WTC11 (cell line): ENCODE measurements at regions not wholly inside any gene's neighbourhood (a gene's known extent, or its start where the extent isn't known, plus 50 kb on each side); places are given as distances from the start of the nearest gene placed in this dataset.

Experiments used
- ATAC-seq: fragments of 200-7000 bp; cut with Tn5 transposase; 2 replicates; pipeline ENCODE4 v1.10.0; 2021; ENCODE audit warnings: mild to moderate bottlenecking, moderate library complexity
- CTCF ChIA-PET: fragments of 300-600 bp; sonication (Branson Sonifier 250); formaldehyde crosslinking; loops from one replicate; lab custom pipeline; 2021; ENCODE audit warnings: antibody characterized with exemption; lab: Charles Lee
- POLR2A ChIA-PET: fragments of 350-600 bp; sonication (Branson Sonifier 250); formaldehyde crosslinking; loops from one replicate; lab custom pipeline; 2021; ENCODE audit warnings: antibody characterized with exemption; lab: Charles Lee
- DNase-seq: peaks from one replicate; pipeline ENCODE4 v3.0.0; 2021; ENCODE audit warnings: low spot score
- H3K27ac Mint-ChIP-seq: 2 replicates; pipeline ENCODE4 v1.8.0; 2021; ENCODE audit warnings: mixed read lengths
- H3K27me3 Mint-ChIP-seq: 2 replicates; pipeline ENCODE4 v1.8.0; 2021; ENCODE audit warnings: low read depth, mild to moderate bottlenecking, moderate library complexity, mixed read lengths
- H3K36me3 Mint-ChIP-seq: 2 replicates; pipeline ENCODE4 v1.8.0; 2021; ENCODE audit warnings: mixed read lengths
- H3K4me1 Mint-ChIP-seq: 2 replicates; pipeline ENCODE4 v1.8.0; 2022; ENCODE audit warnings: mixed read lengths
- H3K4me3 Mint-ChIP-seq: 2 replicates; pipeline ENCODE4 v1.8.0; 2021; ENCODE audit warnings: mild to moderate bottlenecking, moderate library complexity, mixed read lengths
- H3K9me3 Mint-ChIP-seq: 2 replicates; pipeline ENCODE4 v1.8.0; 2021; ENCODE audit warnings: mixed read lengths
- ATF3 ChIP-seq: sonication (generic); formaldehyde crosslinking; conservative IDR thresholded peaks from 2 replicates; pipeline ENCODE4 v1.8.1; 2022; ENCODE audit warnings: mild to moderate bottlenecking, missing genetic modification reagents
- ATF6 ChIP-seq: sonication (generic); formaldehyde crosslinking; IDR thresholded peaks from 2 replicates; pipeline ENCODE4 v1.8.1; 2023; ENCODE audit warnings: mild to moderate bottlenecking, missing genetic modification reagents
- CDX4 ChIP-seq: fragments of 250-450 bp; sonication (Bioruptor Pico); IDR thresholded peaks from 2 replicates; pipeline ENCODE4 v1.9.0; 2021; ENCODE audit warnings: moderate library complexity, mild to moderate bottlenecking, inconsistent platforms, borderline replicate concordance
- ERG ChIP-seq: fragments of 250-450 bp; sonication (Bioruptor Pico); IDR thresholded peaks from 2 replicates; pipeline ENCODE4 v1.8.0; 2021; ENCODE audit warnings: mild to moderate bottlenecking
- ETV6 ChIP-seq: sonication (generic); formaldehyde crosslinking; IDR thresholded peaks from 2 replicates; pipeline ENCODE4 v1.8.1; 2022; ENCODE audit warnings: mild to moderate bottlenecking, missing genetic modification reagents
- MYBL2 ChIP-seq: sonication (generic); formaldehyde crosslinking; IDR thresholded peaks from 2 replicates; pipeline ENCODE4 v1.8.1; 2023; ENCODE audit warnings: mild to moderate bottlenecking, moderate library complexity, missing genetic modification reagents
- TEAD4 ChIP-seq: sonication (generic); formaldehyde crosslinking; IDR thresholded peaks from 2 replicates; pipeline ENCODE4 v1.8.0; 2022; ENCODE audit warnings: mild to moderate bottlenecking, missing genetic modification reagents
- ZNF138 ChIP-seq: sonication (generic); formaldehyde crosslinking; conservative IDR thresholded peaks from 2 replicates; pipeline ENCODE4 v1.8.1; 2022; ENCODE audit warnings: mild to moderate bottlenecking, moderate library complexity, missing genetic modification reagents
- ZNF232 ChIP-seq: sonication (generic); formaldehyde crosslinking; IDR thresholded peaks from 2 replicates; pipeline ENCODE4 v1.8.0; 2022; ENCODE audit warnings: mild to moderate bottlenecking, missing genetic modification reagents
- ZNF317 ChIP-seq: sonication (generic); formaldehyde crosslinking; IDR thresholded peaks from 2 replicates; pipeline ENCODE4 v1.8.1; 2023; ENCODE audit warnings: low read depth, mild to moderate bottlenecking, moderate library complexity, missing genetic modification reagents, borderline replicate concordance
- ZNF423 ChIP-seq: fragments of 250-450 bp; sonication (Bioruptor Pico); IDR thresholded peaks from 2 replicates; pipeline ENCODE4 v2.1.2; 2022; ENCODE audit warnings: mild to moderate bottlenecking, moderate library complexity
- ZNF532 ChIP-seq: fragments of 250-450 bp; sonication (Bioruptor Pico); IDR thresholded peaks from 2 replicates; pipeline ENCODE4 v1.9.0; 2021; ENCODE audit warnings: mild to moderate bottlenecking, borderline replicate concordance
- TF ChIP-seq, protein P1 (sequence below): fragments of 200-600 bp; IDR thresholded peaks from 2 replicates; pipeline ENCODE4 v1.8.0; 2022; ENCODE audit warnings: antibody characterized with exemption
- TF ChIP-seq, protein P2 (sequence below): sonication (generic); formaldehyde crosslinking; IDR thresholded peaks from 2 replicates; pipeline ENCODE4 v1.8.0; 2022; ENCODE audit warnings: mild to moderate bottlenecking, missing genetic modification reagents
- TF ChIP-seq, protein P3 (sequence below): sonication (generic); formaldehyde crosslinking; IDR thresholded peaks from 2 replicates; pipeline ENCODE4 v1.8.0; 2023; ENCODE audit warnings: missing genetic modification reagents, mild to moderate bottlenecking, borderline replicate concordance

GRCh38 chr10:83372646-83373045 lies 766.7 kb upstream of the GHITM start (continued):
- no peak for TF ChIP-seq ZNF532 (CRISPR knock-in tag)
- no peak for TF ChIP-seq ETV6 (CRISPR knock-in tag)
- no peak for TF ChIP-seq MYBL2 (CRISPR knock-in tag)
- no peak for TF ChIP-seq ZNF138 (CRISPR knock-in tag)

GRCh38 chr10:83373671-83374070 lies 765.6 kb upstream of the GHITM start:
- POLR2A ChIA-PET = no interaction called here
- H3K36me3 Mint-ChIP-seq = no peaks in the 10 kb centered on the region
- peaks cover 7% of the 10 kb centered on the region for H3K4me1 Mint-ChIP-seq
- CTCF ChIA-PET = no interaction called here
- no peak for TF ChIP-seq ATF6
- TF ChIP-seq, protein P1, sequence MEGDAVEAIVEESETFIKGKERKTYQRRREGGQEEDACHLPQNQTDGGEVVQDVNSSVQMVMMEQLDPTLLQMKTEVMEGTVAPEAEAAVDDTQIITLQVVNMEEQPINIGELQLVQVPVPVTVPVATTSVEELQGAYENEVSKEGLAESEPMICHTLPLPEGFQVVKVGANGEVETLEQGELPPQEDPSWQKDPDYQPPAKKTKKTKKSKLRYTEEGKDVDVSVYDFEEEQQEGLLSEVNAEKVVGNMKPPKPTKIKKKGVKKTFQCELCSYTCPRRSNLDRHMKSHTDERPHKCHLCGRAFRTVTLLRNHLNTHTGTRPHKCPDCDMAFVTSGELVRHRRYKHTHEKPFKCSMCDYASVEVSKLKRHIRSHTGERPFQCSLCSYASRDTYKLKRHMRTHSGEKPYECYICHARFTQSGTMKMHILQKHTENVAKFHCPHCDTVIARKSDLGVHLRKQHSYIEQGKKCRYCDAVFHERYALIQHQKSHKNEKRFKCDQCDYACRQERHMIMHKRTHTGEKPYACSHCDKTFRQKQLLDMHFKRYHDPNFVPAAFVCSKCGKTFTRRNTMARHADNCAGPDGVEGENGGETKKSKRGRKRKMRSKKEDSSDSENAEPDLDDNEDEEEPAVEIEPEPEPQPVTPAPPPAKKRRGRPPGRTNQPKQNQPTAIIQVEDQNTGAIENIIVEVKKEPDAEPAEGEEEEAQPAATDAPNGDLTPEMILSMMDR = peak; percentile 35; the same call in 1 of the 2 replicates
- no peak overlapping the region for H3K4me3 Mint-ChIP-seq
- ATAC-seq = peak; percentile 82
- H3K27me3 Mint-ChIP-seq = no peaks in the 10 kb centered on the region
- DNase-seq = peak; percentile 53
- no peak overlapping the region for H3K27ac Mint-ChIP-seq
- H3K9me3 Mint-ChIP-seq = no peaks in the 10 kb centered on the region

DNA sequence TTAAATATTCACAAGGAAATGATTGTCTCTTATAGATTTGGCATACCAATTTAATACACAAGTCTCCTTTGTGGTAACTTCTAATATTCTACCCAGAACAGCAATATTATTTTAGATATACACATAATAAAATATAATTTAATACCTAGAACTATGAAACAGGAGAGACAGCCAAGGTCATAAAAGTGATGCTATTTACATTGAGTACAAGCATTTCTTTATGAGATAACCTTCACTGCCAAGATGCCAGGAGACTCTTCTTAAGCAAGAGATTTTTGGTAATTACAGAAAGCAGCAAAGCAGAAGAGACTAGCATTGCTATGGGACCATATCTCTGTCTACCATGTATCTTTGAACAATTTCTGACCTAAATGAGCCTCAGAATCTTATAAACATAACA lies 764.6 kb upstream of the GHITM start:
- Mint-ChIP-seq H3K4me3 (no peak overlapping the region), H3K9me3 (no peaks in the 10 kb centered on the region), H3K36me3 (no peaks in the 10 kb centered on the region)
- TF ChIP-seq, protein P2, sequence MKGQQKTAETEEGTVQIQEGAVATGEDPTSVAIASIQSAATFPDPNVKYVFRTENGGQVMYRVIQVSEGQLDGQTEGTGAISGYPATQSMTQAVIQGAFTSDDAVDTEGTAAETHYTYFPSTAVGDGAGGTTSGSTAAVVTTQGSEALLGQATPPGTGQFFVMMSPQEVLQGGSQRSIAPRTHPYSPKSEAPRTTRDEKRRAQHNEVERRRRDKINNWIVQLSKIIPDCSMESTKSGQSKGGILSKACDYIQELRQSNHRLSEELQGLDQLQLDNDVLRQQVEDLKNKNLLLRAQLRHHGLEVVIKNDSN (CRISPR knock-in tag) = no peak
- no peak for TF ChIP-seq ERG (CRISPR knock-in tag)
- no peak for TF ChIP-seq ZNF232 (CRISPR knock-in tag)
- TF ChIP-seq ZNF317 (CRISPR knock-in tag) = no peak
- TF ChIP-seq ATF3 (CRISPR knock-in tag) = no peak
- no peak for TF ChIP-seq CDX4
- no peak for TF ChIP-seq ZNF423 (CRISPR knock-in tag)
- no peak for TF ChIP-seq TEAD4 (CRISPR knock-in tag)
- TF ChIP-seq ATF6 = no peak
- TF ChIP-seq, protein P3, sequence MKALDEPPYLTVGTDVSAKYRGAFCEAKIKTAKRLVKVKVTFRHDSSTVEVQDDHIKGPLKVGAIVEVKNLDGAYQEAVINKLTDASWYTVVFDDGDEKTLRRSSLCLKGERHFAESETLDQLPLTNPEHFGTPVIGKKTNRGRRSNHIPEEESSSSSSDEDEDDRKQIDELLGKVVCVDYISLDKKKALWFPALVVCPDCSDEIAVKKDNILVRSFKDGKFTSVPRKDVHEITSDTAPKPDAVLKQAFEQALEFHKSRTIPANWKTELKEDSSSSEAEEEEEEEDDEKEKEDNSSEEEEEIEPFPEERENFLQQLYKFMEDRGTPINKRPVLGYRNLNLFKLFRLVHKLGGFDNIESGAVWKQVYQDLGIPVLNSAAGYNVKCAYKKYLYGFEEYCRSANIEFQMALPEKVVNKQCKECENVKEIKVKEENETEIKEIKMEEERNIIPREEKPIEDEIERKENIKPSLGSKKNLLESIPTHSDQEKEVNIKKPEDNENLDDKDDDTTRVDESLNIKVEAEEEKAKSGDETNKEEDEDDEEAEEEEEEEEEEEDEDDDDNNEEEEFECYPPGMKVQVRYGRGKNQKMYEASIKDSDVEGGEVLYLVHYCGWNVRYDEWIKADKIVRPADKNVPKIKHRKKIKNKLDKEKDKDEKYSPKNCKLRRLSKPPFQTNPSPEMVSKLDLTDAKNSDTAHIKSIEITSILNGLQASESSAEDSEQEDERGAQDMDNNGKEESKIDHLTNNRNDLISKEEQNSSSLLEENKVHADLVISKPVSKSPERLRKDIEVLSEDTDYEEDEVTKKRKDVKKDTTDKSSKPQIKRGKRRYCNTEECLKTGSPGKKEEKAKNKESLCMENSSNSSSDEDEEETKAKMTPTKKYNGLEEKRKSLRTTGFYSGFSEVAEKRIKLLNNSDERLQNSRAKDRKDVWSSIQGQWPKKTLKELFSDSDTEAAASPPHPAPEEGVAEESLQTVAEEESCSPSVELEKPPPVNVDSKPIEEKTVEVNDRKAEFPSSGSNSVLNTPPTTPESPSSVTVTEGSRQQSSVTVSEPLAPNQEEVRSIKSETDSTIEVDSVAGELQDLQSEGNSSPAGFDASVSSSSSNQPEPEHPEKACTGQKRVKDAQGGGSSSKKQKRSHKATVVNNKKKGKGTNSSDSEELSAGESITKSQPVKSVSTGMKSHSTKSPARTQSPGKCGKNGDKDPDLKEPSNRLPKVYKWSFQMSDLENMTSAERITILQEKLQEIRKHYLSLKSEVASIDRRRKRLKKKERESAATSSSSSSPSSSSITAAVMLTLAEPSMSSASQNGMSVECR (CRISPR knock-in tag) = no peak

More for the DNA sequence above, 764.6 kb upstream of the GHITM start:
- ChIA-PET POLR2A (no interaction called here), CTCF (no interaction called here)
- DNase-seq = no peak
- H3K27ac Mint-ChIP-seq = no peak overlapping the region
- H3K27me3 Mint-ChIP-seq = no peaks in the 10 kb centered on the region
- no peak for ATAC-seq
- H3K4me1 Mint-ChIP-seq = peaks cover 7% of the 10 kb centered on the region
